ENCODE measurements at regions not wholly inside any gene's neighbourhood (a gene's known extent, or its start where the extent isn't known, plus 50 kb on each side); places are given as distances from the start of the nearest gene placed in this dataset.

DNA sequence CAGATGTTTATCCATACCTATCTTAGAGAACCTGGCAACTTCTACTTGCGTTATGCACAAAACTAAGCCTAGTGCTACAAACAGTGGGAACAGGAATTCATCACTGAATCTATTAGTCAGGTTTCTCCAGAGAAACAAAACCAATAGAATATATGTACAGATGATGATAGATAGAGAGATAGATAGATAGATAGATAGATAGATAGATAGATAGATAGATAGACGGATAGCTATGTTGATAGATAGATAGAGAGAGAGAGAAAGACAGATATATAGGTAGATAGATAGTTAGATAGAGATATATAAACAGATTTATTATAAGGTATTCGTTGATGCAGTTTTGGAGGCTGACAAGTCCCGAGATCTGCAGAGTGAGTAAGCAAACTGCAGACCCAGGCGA lies 495.6 kb downstream of the TMEM114 start (continued):
- TF ChIP-seq ZBTB6 (tag by site-specific recombination; IDR thresholded peaks at IDR 0.05) (no peak), HOXA7 (CRISPR knock-in tag; IDR thresholded peaks at IDR 0.05; ENCODE audit: borderline replicate concordance) (no peak)

DNA sequence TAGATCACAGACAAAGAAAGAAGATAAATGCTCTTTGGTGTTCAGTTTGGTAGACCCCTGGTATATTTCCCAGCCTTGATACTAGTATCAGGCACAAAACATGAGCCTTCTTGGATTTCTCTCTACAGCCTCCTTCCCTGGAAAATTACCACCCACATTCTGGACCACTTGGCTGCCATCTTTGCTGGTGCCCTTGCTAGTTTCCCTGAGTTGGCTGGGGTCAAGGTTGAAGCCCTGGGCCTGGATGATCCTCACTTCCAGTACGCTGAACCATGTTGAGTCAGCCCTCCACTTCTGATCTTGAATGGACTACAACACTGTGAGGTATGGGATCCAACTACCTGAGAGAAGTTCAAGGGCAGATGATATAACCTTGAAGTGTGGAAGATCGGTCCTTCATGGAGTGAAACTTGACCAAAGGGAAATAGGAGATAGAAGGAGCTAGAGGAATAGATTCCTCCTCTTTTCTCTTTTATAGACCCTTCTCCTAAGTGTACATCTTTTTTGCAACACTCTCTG lies 501.4 kb downstream of the TMEM114 start:
- Histone ChIP-seq H3K27ac (ENCODE audit: extremely low read depth, low read depth, low read length) (no peak overlapping the region), H3K4me3 (ENCODE audit: low read depth, low read length) (no peak overlapping the region), H3K9me3 (ENCODE audit: control insufficient read depth, insufficient read depth, low read depth, low read length) (no peaks in the 10 kb centered on the region), H3K4me1 (ENCODE audit: control insufficient read depth, insufficient read depth, low read length) (no peaks in the 10 kb centered on the region), H3K36me3 (ENCODE audit: control insufficient read depth in 2 of 2, insufficient read depth in 1 of 2, low read length in 2 of 2) (no peaks in the 10 kb centered on the region)
- POLR2A ChIA-PET: no interaction called here
- TF ChIP-seq ZXDB (tag by site-specific recombination; IDR thresholded peaks at IDR 0.05) (no peak), ZNF341 (tag by site-specific recombination; IDR thresholded peaks at IDR 0.05; ENCODE audit: low read depth) (no peak), INSM2 (tag by site-specific recombination; IDR thresholded peaks at IDR 0.05) (no peak), ZNF394 (tag by site-specific recombination; IDR thresholded peaks at IDR 0.05; ENCODE audit: borderline replicate concordance) (no peak), ZNF302 (tag by site-specific recombination; IDR thresholded peaks at IDR 0.05; ENCODE audit: low read depth) (no peak), ZNF133 (tag by site-specific recombination; IDR thresholded peaks at IDR 0.05) (no peak), ZNF19 (tag by site-specific recombination; IDR thresholded peaks at IDR 0.05; ENCODE audit: low read depth) (no peak), ZFHX2 (tag by site-specific recombination; conservative IDR thresholded peaks at IDR 0.05) (no peak), ZSCAN30 (tag by site-specific recombination; IDR thresholded peaks at IDR 0.05) (no peak), ZNF76 (tag by site-specific recombination; IDR thresholded peaks at IDR 0.05; ENCODE audit: borderline replicate concordance, low read depth) (no peak), ZNF354C (tag by site-specific recombination; IDR thresholded peaks at IDR 0.05; ENCODE audit: borderline replicate concordance, low read depth) (no peak), ZNF391 (tag by site-specific recombination; IDR thresholded peaks at IDR 0.05; ENCODE audit: borderline replicate concordance, low read depth) (no peak), GLI2 (tag by site-specific recombination; IDR thresholded peaks at IDR 0.05; ENCODE audit: borderline replicate concordance, low read depth) (no peak), ZNF747 (tag by site-specific recombination; IDR thresholded peaks at IDR 0.05) (no peak)
- TF ChIP-seq, protein P1, sequence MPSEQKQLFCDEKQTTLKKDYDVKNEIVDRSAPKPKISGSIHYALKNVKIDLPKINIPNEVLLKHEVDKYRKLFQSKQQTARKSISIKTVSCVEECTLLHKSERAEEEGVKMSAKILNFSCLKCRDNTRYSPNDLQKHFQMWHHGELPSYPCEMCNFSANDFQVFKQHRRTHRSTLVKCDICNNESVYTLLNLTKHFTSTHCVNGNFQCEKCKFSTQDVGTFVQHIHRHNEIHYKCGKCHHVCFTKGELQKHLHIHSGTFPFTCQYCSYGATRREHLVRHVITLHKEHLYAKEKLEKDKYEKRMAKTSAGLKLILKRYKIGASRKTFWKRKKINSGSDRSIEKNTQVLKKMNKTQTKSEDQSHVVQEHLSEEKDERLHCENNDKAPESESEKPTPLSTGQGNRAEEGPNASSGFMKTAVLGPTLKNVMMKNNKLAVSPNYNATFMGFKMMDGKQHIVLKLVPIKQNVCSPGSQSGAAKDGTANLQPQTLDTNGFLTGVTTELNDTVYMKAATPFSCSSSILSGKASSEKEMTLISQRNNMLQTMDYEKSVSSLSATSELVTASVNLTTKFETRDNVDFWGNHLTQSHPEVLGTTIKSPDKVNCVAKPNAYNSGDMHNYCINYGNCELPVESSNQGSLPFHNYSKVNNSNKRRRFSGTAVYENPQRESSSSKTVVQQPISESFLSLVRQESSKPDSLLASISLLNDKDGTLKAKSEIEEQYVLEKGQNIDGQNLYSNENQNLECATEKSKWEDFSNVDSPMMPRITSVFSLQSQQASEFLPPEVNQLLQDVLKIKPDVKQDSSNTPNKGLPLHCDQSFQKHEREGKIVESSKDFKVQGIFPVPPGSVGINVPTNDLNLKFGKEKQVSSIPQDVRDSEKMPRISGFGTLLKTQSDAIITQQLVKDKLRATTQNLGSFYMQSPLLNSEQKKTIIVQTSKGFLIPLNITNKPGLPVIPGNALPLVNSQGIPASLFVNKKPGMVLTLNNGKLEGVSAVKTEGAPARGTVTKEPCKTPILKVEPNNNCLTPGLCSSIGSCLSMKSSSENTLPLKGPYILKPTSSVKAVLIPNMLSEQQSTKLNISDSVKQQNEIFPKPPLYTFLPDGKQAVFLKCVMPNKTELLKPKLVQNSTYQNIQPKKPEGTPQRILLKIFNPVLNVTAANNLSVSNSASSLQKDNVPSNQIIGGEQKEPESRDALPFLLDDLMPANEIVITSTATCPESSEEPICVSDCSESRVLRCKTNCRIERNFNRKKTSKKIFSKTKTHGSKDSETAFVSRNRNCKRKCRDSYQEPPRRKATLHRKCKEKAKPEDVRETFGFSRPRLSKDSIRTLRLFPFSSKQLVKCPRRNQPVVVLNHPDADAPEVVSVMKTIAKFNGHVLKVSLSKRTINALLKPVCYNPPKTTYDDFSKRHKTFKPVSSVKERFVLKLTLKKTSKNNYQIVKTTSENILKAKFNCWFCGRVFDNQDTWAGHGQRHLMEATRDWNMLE (tag by site-specific recombination; conservative IDR thresholded peaks at IDR 0.05; ENCODE audit: low read depth): no peak
- TF ChIP-seq, protein P2, sequence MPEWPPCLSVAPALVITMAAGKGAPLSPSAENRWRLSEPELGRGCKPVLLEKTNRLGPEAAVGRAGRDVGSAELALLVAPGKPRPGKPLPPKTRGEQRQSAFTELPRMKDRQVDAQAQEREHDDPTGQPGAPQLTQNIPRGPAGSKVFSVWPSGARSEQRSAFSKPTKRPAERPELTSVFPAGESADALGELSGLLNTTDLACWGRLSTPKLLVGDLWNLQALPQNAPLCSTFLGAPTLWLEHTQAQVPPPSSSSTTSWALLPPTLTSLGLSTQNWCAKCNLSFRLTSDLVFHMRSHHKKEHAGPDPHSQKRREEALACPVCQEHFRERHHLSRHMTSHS (tag by site-specific recombination; IDR thresholded peaks at IDR 0.05): no peak
- CTCF ChIA-PET: no interaction called here
